Smooth muscle cell (in vitro differentiated cells): ENCODE measurements at regions not wholly inside any gene's neighbourhood (a gene's known extent, or its start where the extent isn't known, plus 50 kb on each side); places are given as distances from the start of the nearest gene placed in this dataset.

Experiments
- DNase-seq: peaks from one replicate; lab custom pipeline; 2025; ENCODE audit not compliant: unreplicated experiment; lab: John Stamatoyannopoulos, UW
- H2AFZ ChIP-seq: fragments of 200-600 bp; sonication (generic); 2 replicates; pipeline ENCODE4 v1.6.0; 2016; ENCODE audit warnings: antibody characterized with exemption, low read depth, mild to moderate bottlenecking
- H3F3A ChIP-seq: fragments of 200-600 bp; sonication (generic); 2 replicates; pipeline ENCODE4 v1.6.0; 2017; ENCODE audit warnings: antibody characterized with exemption, low read depth
- H3K27ac ChIP-seq: fragments of 200-600 bp; sonication (generic); 2 replicates; pipeline ENCODE4 v1.5.1; 2016; ENCODE audit warnings: low read depth, mild to moderate bottlenecking
- H3K27me3 ChIP-seq: fragments of 200-600 bp; sonication (generic); 2 replicates; pipeline ENCODE4 v1.6.1; 2016; ENCODE audit warnings: low read depth, mild to moderate bottlenecking
- H3K36me3 ChIP-seq: fragments of 200-600 bp; sonication (generic); 2 replicates; pipeline ENCODE4 v1.5.1; 2016; ENCODE audit warnings: low read depth
- H3K4me1 ChIP-seq: fragments of 200-600 bp; sonication (generic); 2 replicates; pipeline ENCODE4 v1.5.1; 2016; ENCODE audit warnings: low read depth
- H3K4me2 ChIP-seq: fragments of 200-600 bp; sonication (generic); 2 replicates; pipeline ENCODE4 v1.6.0; 2016; ENCODE audit warnings: mild to moderate bottlenecking
- H3K4me3 ChIP-seq: fragments of 200-600 bp; sonication (generic); 2 replicates; pipeline ENCODE4 v1.5.1; 2016; ENCODE audit warnings: mild to moderate bottlenecking
- H3K79me2 ChIP-seq: fragments of 200-600 bp; sonication (generic); 2 replicates; pipeline ENCODE4 v1.6.0; 2016; ENCODE audit warnings: low read depth, mild to moderate bottlenecking
- H3K9ac ChIP-seq: fragments of 200-600 bp; sonication (generic); 2 replicates; pipeline ENCODE4 v1.6.0; 2016; ENCODE audit warnings: low read depth
- H3K9me3 ChIP-seq: fragments of 200-600 bp; sonication (generic); replicated peaks from 2 replicates; pipeline ENCODE4 v1.5.1; 2016; ENCODE audit warnings: low read depth
- H4K20me1 ChIP-seq: fragments of 200-600 bp; sonication (generic); 2 replicates; pipeline ENCODE4 v1.6.0; 2016; ENCODE audit warnings: low read depth
- WGBS: methylation state at CpG from one replicate; pipeline ENCODE4 v1.1.7; 2016; ENCODE audit warnings: low lambda C conversion rate; 5-methylcytosine and 5-hydroxymethylcytosine counted together
- TF ChIP-seq, protein P1 (sequence below): fragments of 200-600 bp; sonication (generic); IDR thresholded peaks from 2 replicates; pipeline ENCODE4 v1.5.1; 2017; ENCODE audit warnings: borderline replicate concordance, mild to moderate bottlenecking, antibody characterized with exemption; ENCODE audit not compliant: insufficient read depth, poor library complexity, severe bottlenecking

GRCh38 chr11:36719358-36720107 lies 121.5 kb upstream of the RAG2 start:
- TF ChIP-seq, protein P1, sequence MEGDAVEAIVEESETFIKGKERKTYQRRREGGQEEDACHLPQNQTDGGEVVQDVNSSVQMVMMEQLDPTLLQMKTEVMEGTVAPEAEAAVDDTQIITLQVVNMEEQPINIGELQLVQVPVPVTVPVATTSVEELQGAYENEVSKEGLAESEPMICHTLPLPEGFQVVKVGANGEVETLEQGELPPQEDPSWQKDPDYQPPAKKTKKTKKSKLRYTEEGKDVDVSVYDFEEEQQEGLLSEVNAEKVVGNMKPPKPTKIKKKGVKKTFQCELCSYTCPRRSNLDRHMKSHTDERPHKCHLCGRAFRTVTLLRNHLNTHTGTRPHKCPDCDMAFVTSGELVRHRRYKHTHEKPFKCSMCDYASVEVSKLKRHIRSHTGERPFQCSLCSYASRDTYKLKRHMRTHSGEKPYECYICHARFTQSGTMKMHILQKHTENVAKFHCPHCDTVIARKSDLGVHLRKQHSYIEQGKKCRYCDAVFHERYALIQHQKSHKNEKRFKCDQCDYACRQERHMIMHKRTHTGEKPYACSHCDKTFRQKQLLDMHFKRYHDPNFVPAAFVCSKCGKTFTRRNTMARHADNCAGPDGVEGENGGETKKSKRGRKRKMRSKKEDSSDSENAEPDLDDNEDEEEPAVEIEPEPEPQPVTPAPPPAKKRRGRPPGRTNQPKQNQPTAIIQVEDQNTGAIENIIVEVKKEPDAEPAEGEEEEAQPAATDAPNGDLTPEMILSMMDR: no peak
- Histone ChIP-seq H3F3A (no peaks in the 10 kb centered on the region), H3K27me3 (peaks cover 5% of the 10 kb centered on the region), H3K9me3 (no peaks in the 10 kb centered on the region), H3K79me2 (no peaks in the 10 kb centered on the region), H3K4me1 (peaks cover 10% of the 10 kb centered on the region), H3K27ac (no peak overlapping the region), H2AFZ (no peak overlapping the region), H3K4me2 (no peak overlapping the region), H3K36me3 (no peaks in the 10 kb centered on the region), H3K9ac (no peak overlapping the region), H3K4me3 (no peak overlapping the region), H4K20me1 (no peaks in the 10 kb centered on the region)
- no peak for DNase-seq
- WGBS: 73% methylated on average over 8 of the region's 8 CpGs

DNA sequence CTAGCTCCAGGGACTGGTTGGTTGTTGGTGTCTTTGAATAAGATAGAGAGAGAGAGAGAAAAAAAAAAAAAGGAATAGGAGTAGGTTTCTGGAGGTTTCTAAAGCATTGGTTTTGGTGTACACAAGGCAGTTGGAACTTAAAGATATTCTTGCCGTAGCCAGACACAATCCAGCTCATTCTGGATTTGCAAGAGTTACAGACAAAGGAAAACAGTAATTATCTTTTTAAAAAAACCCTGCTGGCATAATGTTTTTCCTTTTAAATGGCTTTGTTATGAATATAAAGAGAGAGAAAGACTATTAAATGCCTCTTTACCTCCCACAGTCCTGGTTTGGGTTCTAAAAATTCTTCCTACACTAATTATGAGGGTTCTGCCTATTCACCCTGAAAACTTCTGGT lies 120.4 kb upstream of the RAG2 start:
- H3K4me2 ChIP-seq: no peak overlapping the region
- H2AFZ ChIP-seq: no peak overlapping the region
- peaks cover 10% of the 10 kb centered on the region for H3K4me1 ChIP-seq
- no peak for DNase-seq
- no peak overlapping the region for H3K9ac ChIP-seq
- no peaks in the 10 kb centered on the region for H3K79me2 ChIP-seq
- no peak overlapping the region for H3K4me3 ChIP-seq
- H3K36me3 ChIP-seq: no peaks in the 10 kb centered on the region
- H3F3A ChIP-seq: no peaks in the 10 kb centered on the region
- TF ChIP-seq, protein P1: no peak
- H3K27ac ChIP-seq: no peak overlapping the region
- no peaks in the 10 kb centered on the region for H4K20me1 ChIP-seq
- no peaks in the 10 kb centered on the region for H3K9me3 ChIP-seq
- peaks cover 2% of the 10 kb centered on the region for H3K27me3 ChIP-seq
- 50% methylated on average over 1 of the region's 1 CpG for whole genome bisulfite sequencing

GRCh38 chr11:36713715-36714114 lies 115.7 kb upstream of the RAG2 start:
- Histone ChIP-seq H3K27me3 (no peaks in the 10 kb centered on the region), H3K27ac (no peak overlapping the region), H2AFZ (no peak overlapping the region), H3K4me1 (peaks cover 7% of the 10 kb centered on the region), H3K4me3 (no peak overlapping the region), H3K79me2 (no peaks in the 10 kb centered on the region), H3K4me2 (no peak overlapping the region), H3K36me3 (no peaks in the 10 kb centered on the region), H4K20me1 (no peaks in the 10 kb centered on the region), H3K9me3 (no peaks in the 10 kb centered on the region), H3F3A (no peaks in the 10 kb centered on the region), H3K9ac (no peak overlapping the region)
- no peak for DNase-seq
- TF ChIP-seq, protein P1: no peak
- WGBS: 90% methylated on average over 2 of the region's 2 CpGs

DNA sequence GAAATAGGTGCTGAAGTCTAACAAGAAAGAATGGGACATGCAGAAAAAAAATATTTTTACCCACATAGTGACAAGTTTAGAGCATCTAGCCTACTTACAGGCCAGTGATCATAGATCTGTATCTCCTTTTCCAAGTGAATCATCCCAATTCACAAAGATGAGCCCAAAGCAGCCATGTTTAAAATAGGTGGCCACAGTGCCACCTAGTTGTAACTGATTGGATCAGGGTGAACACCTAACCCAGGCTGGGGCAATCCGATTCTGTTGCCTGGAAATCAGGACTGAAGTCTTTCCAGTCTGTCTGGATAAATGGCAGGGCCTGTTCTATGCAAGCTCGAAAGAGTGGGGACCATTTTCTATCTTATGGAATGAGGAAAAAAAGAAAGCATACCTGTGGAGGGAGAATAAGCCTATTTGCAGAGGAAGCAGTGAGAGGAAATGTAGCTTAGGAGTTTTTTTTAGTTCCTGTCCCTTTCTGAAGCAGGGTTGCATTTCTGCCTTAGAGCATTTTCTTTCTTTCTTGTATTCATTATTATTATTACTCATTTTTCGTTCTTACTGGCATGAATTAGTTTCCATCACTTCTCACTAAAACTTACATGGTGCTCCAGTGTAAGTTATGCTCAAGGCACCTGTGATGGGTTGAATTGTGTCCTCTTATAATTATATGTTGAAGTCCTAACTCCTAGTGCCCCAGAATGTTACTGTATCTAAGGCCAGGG lies 113.2 kb upstream of the RAG2 start:
- TF ChIP-seq, protein P1: no peak
- Histone ChIP-seq H2AFZ (no peak overlapping the region), H3K4me2 (no peak overlapping the region), H3K79me2 (no peaks in the 10 kb centered on the region), H3K9me3 (no peaks in the 10 kb centered on the region), H3K9ac (no peak overlapping the region), H3K4me1 (no peaks in the 10 kb centered on the region), H3K27ac (no peak overlapping the region), H3F3A (no peaks in the 10 kb centered on the region), H3K27me3 (peaks cover 12% of the 10 kb centered on the region), H4K20me1 (no peaks in the 10 kb centered on the region), H3K36me3 (no peaks in the 10 kb centered on the region), H3K4me3 (no peak overlapping the region)
- 76% methylated on average over 3 of the region's 3 CpGs for WGBS
- no peak for DNase-seq
